ENCODE measurements at regions not wholly inside any gene's neighbourhood (a gene's known extent, or its start where the extent isn't known, plus 50 kb on each side); places are given as distances from the start of the nearest gene placed in this dataset.

DNA sequence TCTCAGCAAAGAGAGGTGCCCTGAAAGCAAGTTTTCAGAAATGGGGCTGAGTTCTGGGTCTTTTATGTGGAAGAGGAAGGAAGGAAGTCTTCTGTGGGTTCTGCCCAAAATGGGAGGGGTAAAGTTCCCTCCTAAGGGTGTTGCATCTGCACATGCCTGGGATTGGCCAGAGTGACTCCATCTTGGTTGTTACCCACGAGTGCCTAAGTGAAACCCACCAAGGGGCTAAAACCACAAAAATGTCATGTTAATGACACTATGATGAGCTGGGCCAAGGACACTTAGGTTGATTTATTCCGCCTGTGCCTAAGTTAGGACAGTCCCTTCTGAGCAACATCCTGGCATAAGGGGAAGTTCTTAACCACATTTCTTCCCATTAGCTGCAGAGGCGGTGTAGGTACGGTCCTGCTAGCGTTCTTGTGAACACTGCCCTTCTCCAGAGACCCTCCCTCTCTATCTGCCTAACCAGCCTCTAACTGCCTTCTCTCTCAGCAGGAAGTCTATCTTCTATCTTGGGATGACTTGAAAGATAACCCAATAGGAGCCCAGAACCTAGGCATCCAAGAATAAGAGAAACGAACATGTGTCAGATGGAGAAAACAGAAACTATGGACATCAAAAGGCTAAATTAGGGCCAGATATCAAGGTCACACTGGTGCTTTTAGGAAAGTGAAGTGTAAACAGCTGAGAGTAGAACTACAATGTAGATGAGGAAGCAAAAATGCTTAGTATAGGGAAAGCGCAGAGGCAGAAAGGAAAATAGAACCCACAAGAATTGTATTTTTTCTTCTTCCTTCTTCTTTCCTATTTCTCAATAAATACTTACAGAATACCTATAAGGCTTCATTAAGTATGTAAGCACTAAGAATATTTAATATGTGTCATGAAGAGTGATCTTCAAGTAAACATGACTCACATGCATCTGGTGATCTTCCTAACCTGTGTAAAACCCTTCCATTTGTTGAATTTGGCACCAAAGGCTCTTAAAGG lies 104.2 kb upstream of the AMN1 start:
- TF ChIP-seq POLR2A (IDR thresholded peaks at IDR 0.05) (no peak), CTCF (IDR thresholded peaks at IDR 0.05) (no peak)
